Keratinocyte (primary cell): ENCODE measurements at regions not wholly inside any gene's neighbourhood (a gene's known extent, or its start where the extent isn't known, plus 50 kb on each side); places are given as distances from the start of the nearest gene placed in this dataset.

ENCODE experiments used
- EZH2 ChIP-seq: IDR thresholded peaks from one replicate; pipeline ENCODE4 v1.6.1; 2012; ENCODE audit warnings: inconsistent platforms, mild to moderate bottlenecking, low read length, moderate library complexity
- TF ChIP-seq, protein P1 (sequence below), 3 experiments: IDR thresholded peaks in 1 of 3; conservative IDR thresholded peaks in 1 of 3; optimal IDR thresholded peaks in 1 of 3; 2 replicates in 2 of 3; 3 replicates in 1 of 3; pipeline versions ENCODE3 to v1.5.1; 2011; ENCODE audit warnings: low read length in 3 of 3, mild to moderate bottlenecking in 3 of 3, moderate library complexity in 2 of 3, control low read depth in 1 of 3, inconsistent platforms in 1 of 3; ENCODE audit not compliant: insufficient read depth in 2 of 3; ENCODE audit errors: extremely low read depth in 1 of 3

DNA sequence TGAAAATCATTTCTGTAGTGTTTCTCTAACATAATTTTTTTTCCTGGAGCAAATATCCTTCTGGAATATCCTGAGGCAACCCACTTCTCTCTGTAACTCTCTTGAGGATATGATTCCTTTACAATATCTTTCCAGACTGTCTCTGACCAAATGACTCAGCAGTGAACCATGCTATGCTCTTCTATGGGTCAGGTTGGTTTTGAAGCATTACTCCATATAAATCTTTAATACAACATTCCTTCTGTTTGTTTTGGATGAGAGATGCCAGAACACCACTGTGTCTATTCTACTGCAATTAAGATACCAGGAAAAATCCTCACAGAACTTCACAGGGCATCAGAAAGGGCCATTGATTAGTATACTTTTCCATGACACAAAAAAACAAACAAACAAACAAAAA is 626.4 kb upstream of the ZNF385D start:
- TF ChIP-seq, protein P1, sequence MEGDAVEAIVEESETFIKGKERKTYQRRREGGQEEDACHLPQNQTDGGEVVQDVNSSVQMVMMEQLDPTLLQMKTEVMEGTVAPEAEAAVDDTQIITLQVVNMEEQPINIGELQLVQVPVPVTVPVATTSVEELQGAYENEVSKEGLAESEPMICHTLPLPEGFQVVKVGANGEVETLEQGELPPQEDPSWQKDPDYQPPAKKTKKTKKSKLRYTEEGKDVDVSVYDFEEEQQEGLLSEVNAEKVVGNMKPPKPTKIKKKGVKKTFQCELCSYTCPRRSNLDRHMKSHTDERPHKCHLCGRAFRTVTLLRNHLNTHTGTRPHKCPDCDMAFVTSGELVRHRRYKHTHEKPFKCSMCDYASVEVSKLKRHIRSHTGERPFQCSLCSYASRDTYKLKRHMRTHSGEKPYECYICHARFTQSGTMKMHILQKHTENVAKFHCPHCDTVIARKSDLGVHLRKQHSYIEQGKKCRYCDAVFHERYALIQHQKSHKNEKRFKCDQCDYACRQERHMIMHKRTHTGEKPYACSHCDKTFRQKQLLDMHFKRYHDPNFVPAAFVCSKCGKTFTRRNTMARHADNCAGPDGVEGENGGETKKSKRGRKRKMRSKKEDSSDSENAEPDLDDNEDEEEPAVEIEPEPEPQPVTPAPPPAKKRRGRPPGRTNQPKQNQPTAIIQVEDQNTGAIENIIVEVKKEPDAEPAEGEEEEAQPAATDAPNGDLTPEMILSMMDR (optimal IDR thresholded peaks at IDR 0.05 in 1 of 3, IDR thresholded peaks at IDR 0.05 in 1 of 3, conservative IDR thresholded peaks at IDR 0.05 in 1 of 3; ENCODE audit: extremely low read depth in 1 of 3, insufficient read depth in 2 of 3, low read length in 3 of 3) = no peak
- no peak for TF ChIP-seq EZH2
